GM18517 (cell line): ENCODE measurements at regions not wholly inside any gene's neighbourhood (a gene's known extent, or its start where the extent isn't known, plus 50 kb on each side); places are given as distances from the start of the nearest gene placed in this dataset.
"Not testable (repeated sequence)": the region's sequence is repeated elsewhere in the genome, so short reads cannot be mapped to it uniquely, and the experiment has no call there.

ENCODE experiments used
- ATAC-seq: cut with Tn5 transposase; IDR thresholded peaks from one replicate; pipeline ENCODE4 v1.9.1; 2021; ENCODE audit warnings: mild to moderate bottlenecking, moderate library complexity; ENCODE audit not compliant: unreplicated experiment

- ATAC-seq: no peak
Observed at GRCh38 chr6:156455847-156456246, 321.3 kb upstream of the ARID1B start.

- ATAC-seq: no peak
Observed at GRCh38 chr6:156454867-156455266, 322.3 kb upstream of the ARID1B start.

- ATAC-seq: no peak
Observed at GRCh38 chr6:156451726-156452125, 325.5 kb upstream of the ARID1B start.

GRCh38 chr6:156451088-156451487 is 326.1 kb upstream of the ARID1B start:
- ATAC-seq: no peak

GRCh38 chr6:156450421-156450820 is 326.8 kb upstream of the ARID1B start:
- ATAC-seq: no peak

GRCh38 chr6:156449569-156449968 is 327.6 kb upstream of the ARID1B start:
- no peak for ATAC-seq

GRCh38 chr6:156449128-156449527 is 328.1 kb upstream of the ARID1B start:
- ATAC-seq: no peak

GRCh38 chr6:156448579-156448978 is 328.6 kb upstream of the ARID1B start:
- no peak for ATAC-seq

GRCh38 chr6:156440688-156441087 is 336.5 kb upstream of the ARID1B start:
- no peak for ATAC-seq

- no peak for ATAC-seq
Observed at GRCh38 chr6:156438350-156438923, 338.7 kb upstream of the ARID1B start.

- no peak for ATAC-seq
Observed at GRCh38 chr6:156437121-156437879, 339.9 kb upstream of the ARID1B start.

- ATAC-seq: no peak
Observed at GRCh38 chr6:156434795-156435190, 342.4 kb upstream of the ARID1B start.

GRCh38 chr6:156434049-156434794 is 343.0 kb upstream of the ARID1B start:
- ATAC-seq: no peak

- no peak for ATAC-seq
Observed at GRCh38 chr6:156432543-156432942, 344.6 kb upstream of the ARID1B start.

GRCh38 chr6:156430386-156430785 is 346.8 kb upstream of the ARID1B start:
- no peak for ATAC-seq

GRCh38 chr6:156427345-156427744 is 349.8 kb upstream of the ARID1B start:
- no peak for ATAC-seq

GRCh38 chr6:156425359-156426020 is 351.7 kb upstream of the ARID1B start:
- ATAC-seq: no peak

- ATAC-seq: no peak
Observed at GRCh38 chr6:156423829-156424228, 353.3 kb upstream of the ARID1B start.

GRCh38 chr6:156423075-156423474 is 354.1 kb upstream of the ARID1B start:
- no peak for ATAC-seq

- ATAC-seq: no peak
Observed at GRCh38 chr6:156421933-156422332, 355.2 kb upstream of the ARID1B start.

- not testable (repeated sequence) for ATAC-seq
Observed at GRCh38 chr6:156421301-156421700, 355.9 kb upstream of the ARID1B start.
